Panc1 (cell line): ENCODE measurements at regions not wholly inside any gene's neighbourhood (a gene's known extent, or its start where the extent isn't known, plus 50 kb on each side); places are given as distances from the start of the nearest gene placed in this dataset.

Source experiments
- POLR2AphosphoS5 ChIP-seq: IDR thresholded peaks from 2 replicates; pipeline ENCODE4 v1.6.1; 2012; ENCODE audit warnings: mild to moderate bottlenecking, low read depth, low read length, moderate library complexity
- TF ChIP-seq, protein P1 (sequence below): fragments of 450-650 bp; IDR thresholded peaks from 2 replicates; pipeline ENCODE4 v1.5.1; 2017; ENCODE audit warnings: mild to moderate bottlenecking
- TF ChIP-seq, protein P2 (sequence below), 2 experiments: IDR thresholded peaks; 2 replicates each; pipeline ENCODE4 v1.6.1; 2011 to 2012; ENCODE audit warnings: low read depth in 2 of 2, control low read depth in 1 of 2, low read length in 1 of 2, mild to moderate bottlenecking in 1 of 2, moderate library complexity in 1 of 2; ENCODE audit not compliant: insufficient read depth in 1 of 2

DNA sequence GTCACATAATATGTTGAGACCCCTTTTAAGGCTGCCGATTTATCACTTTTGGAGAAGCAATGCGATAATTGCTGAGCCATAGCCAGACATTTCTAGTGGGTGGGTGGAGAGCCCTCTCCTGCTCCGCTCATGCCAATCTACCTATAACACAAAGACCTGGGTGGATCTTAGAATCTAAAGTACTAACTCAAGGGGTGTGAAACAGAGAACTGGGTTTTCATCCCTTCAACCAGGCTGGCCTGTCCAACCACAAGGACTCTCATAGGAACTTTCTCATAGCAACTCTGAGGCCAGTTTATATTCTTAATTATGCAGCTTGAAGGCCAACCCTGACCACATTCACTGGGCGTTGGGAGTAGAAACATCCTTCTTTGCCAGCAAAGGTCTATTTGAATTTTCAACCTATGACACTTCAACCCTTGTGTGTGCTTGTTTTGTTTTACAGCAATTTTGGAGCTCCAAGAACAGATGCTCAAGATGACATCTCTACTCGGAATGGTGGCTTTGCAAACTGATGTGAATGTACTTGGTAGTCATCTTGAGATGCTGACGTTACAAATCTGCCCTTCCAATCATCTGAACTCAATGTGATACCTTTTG is 1198.2 kb upstream of the AUTS2 start:
- TF ChIP-seq, protein P1, sequence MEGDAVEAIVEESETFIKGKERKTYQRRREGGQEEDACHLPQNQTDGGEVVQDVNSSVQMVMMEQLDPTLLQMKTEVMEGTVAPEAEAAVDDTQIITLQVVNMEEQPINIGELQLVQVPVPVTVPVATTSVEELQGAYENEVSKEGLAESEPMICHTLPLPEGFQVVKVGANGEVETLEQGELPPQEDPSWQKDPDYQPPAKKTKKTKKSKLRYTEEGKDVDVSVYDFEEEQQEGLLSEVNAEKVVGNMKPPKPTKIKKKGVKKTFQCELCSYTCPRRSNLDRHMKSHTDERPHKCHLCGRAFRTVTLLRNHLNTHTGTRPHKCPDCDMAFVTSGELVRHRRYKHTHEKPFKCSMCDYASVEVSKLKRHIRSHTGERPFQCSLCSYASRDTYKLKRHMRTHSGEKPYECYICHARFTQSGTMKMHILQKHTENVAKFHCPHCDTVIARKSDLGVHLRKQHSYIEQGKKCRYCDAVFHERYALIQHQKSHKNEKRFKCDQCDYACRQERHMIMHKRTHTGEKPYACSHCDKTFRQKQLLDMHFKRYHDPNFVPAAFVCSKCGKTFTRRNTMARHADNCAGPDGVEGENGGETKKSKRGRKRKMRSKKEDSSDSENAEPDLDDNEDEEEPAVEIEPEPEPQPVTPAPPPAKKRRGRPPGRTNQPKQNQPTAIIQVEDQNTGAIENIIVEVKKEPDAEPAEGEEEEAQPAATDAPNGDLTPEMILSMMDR: no peak
- TF ChIP-seq, protein P2, sequence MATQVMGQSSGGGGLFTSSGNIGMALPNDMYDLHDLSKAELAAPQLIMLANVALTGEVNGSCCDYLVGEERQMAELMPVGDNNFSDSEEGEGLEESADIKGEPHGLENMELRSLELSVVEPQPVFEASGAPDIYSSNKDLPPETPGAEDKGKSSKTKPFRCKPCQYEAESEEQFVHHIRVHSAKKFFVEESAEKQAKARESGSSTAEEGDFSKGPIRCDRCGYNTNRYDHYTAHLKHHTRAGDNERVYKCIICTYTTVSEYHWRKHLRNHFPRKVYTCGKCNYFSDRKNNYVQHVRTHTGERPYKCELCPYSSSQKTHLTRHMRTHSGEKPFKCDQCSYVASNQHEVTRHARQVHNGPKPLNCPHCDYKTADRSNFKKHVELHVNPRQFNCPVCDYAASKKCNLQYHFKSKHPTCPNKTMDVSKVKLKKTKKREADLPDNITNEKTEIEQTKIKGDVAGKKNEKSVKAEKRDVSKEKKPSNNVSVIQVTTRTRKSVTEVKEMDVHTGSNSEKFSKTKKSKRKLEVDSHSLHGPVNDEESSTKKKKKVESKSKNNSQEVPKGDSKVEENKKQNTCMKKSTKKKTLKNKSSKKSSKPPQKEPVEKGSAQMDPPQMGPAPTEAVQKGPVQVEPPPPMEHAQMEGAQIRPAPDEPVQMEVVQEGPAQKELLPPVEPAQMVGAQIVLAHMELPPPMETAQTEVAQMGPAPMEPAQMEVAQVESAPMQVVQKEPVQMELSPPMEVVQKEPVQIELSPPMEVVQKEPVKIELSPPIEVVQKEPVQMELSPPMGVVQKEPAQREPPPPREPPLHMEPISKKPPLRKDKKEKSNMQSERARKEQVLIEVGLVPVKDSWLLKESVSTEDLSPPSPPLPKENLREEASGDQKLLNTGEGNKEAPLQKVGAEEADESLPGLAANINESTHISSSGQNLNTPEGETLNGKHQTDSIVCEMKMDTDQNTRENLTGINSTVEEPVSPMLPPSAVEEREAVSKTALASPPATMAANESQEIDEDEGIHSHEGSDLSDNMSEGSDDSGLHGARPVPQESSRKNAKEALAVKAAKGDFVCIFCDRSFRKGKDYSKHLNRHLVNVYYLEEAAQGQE (IDR thresholded peaks at IDR 0.05; ENCODE audit: insufficient read depth in 1 of 2, low read depth in 2 of 2, low read length in 1 of 2): no peak
- TF ChIP-seq POLR2AphosphoS5: no peak
